AG09309 (cell line): ENCODE measurements at regions not wholly inside any gene's neighbourhood (a gene's known extent, or its start where the extent isn't known, plus 50 kb on each side); places are given as distances from the start of the nearest gene placed in this dataset.

Experiments used
- DNase-seq: peaks from one replicate; pipeline ENCODE4 v3.0.0-alpha.2; 2010; ENCODE audit warnings: low read depth
- H3K4me3 ChIP-seq: 2 replicates; pipeline ENCODE4 v1.5.1; 2011; ENCODE audit warnings: mild to moderate bottlenecking, low read depth, low read length, moderate library complexity; ENCODE audit not compliant: control insufficient read depth
- TF ChIP-seq, protein P1 (sequence below): IDR thresholded peaks from 2 replicates; pipeline ENCODE4 v1.5.1; 2011; ENCODE audit warnings: mild to moderate bottlenecking, low read depth, low read length, inconsistent platforms; ENCODE audit not compliant: insufficient read depth, control insufficient read depth; ENCODE audit errors: missing control alignments

DNA sequence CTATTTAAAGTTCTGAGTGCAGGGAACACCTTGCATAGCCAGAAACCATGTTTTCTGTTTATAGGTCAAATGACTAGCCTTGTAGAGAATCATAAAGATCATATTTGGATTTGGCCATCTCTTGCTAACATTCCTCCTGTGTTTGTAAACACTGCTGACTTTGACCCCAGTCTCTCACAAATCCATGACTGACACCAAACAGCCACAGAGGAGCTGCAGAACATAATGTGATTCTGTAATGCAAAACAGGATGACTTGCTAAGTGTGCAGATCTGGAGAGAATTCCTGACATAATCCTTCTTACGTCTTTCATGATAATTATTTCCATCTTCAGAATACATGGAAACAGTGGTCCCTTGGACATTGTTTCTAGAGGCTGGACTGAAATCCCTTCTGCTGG lies 211.8 kb downstream of the BMP4 start:
- no peak for DNase-seq
- no peak overlapping the region for H3K4me3 ChIP-seq
- TF ChIP-seq, protein P1, sequence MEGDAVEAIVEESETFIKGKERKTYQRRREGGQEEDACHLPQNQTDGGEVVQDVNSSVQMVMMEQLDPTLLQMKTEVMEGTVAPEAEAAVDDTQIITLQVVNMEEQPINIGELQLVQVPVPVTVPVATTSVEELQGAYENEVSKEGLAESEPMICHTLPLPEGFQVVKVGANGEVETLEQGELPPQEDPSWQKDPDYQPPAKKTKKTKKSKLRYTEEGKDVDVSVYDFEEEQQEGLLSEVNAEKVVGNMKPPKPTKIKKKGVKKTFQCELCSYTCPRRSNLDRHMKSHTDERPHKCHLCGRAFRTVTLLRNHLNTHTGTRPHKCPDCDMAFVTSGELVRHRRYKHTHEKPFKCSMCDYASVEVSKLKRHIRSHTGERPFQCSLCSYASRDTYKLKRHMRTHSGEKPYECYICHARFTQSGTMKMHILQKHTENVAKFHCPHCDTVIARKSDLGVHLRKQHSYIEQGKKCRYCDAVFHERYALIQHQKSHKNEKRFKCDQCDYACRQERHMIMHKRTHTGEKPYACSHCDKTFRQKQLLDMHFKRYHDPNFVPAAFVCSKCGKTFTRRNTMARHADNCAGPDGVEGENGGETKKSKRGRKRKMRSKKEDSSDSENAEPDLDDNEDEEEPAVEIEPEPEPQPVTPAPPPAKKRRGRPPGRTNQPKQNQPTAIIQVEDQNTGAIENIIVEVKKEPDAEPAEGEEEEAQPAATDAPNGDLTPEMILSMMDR = no peak

DNA sequence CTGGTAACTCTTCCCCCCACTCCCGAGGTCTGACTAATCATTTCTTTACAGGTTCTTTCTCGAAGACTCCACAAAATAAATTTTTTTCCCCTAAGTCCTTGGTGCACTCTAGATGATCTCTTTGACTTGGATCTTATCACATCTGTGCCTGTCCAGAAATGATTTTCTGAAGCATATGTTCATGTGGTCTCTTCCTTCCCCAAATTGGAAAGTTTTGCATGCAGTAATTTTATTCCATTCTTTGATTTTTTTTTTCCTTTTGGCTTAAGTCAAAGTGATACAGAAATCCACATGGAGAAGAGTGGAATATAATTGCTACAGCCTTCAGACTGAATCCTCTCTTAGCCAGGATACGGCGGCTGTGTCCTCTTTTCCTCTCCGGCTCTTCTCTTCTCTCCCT lies 213.3 kb downstream of the BMP4 start:
- DNase-seq = no peak
- TF ChIP-seq, protein P1 = no peak
- H3K4me3 ChIP-seq = no peak overlapping the region

DNA sequence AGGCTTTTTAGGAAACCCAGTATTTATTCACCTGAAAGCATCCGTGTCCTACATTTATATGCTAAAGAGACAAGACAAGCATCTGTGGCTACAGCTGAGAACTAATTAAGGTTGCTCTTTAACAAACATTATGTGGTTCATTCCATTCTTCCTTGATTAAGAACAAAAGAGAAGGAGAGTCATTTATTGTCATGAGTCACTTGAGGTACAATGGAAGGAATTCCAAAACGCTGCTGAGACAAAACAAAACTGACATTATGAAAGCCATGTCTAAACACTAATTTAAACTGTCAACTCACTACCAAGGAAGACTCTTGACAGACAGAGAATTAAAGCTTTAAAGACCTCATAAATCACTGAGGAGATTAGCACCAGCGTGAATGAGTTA lies 214.4 kb downstream of the BMP4 start:
- TF ChIP-seq, protein P1 = no peak
- no peak for DNase-seq
- no peak overlapping the region for H3K4me3 ChIP-seq

DNA sequence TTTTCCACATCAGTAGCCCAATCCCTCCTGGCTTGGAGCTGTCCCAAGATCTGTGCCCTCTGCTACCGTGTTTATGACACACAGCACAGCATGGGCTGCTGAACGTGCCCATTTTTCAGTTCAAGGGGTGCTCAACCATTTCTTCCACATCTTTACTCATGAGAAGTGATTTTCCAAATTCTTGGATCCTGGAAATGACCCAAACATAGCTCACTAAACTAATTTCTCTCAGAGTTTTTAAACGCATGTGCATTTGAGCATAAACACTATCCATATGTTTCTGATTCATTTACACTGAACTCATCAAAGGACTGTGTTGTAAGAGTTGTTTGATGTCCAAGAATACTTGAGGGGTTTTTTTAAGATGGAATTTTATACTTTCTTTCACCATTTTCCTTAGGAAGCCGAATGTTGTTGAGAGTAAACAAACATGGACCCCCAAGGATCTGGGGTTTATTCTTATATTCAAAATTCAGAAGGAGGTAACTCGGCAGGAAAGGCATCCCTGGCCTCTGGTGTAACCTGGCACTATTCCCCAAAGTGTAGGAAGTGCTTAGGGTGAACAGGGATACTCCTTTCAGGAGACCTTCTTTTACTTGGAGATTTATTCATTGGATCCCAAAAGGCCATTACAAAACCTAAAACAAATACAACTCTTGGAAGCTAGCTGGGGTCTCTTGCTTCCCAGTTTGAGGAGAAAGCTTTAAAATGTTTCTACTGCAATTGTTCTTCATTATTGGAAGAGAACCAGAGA lies 215.0 kb downstream of the BMP4 start:
- DNase-seq = no peak
- TF ChIP-seq, protein P1 = no peak
- no peak overlapping the region for H3K4me3 ChIP-seq

DNA sequence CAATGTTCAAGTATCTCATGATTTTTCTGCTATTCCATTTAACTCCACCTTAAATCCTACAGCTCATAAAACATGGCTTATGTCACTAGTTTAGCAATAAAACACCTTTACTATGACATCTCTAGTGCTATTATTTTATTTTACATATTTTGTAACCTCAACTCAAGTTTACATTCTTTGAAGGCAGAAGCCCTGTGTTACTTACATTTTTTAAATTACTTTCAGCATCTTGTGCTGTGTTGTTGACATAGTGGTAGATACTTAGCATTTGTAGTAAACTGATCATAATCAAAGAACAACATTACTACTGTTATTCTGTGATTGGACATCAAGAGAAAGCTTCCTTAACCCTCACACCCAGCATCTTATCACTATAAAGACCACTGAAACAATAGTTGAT lies 216.1 kb downstream of the BMP4 start:
- no peak overlapping the region for H3K4me3 ChIP-seq
- no peak for DNase-seq
- TF ChIP-seq, protein P1 = no peak

DNA sequence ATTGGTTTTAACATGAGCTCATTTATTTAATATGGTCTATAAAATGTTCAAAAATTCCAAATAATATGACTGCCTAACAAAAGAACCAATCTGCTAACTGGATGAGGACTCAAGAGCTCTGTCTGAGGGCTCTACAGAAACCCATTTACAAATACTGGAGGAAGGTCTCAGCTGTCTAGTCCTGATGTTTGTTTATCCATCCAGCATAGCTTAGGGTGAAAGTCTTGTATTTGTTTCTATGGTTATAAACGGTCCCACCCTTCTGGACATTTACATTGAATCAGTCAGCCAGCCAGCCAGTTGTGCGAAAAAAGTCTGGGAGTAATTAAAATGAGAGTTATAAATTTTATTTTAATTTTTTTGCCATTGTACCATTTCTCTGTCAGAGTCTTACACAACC lies 220.7 kb downstream of the BMP4 start:
- TF ChIP-seq, protein P1 = no peak
- no peak overlapping the region for H3K4me3 ChIP-seq
- DNase-seq = no peak
